Caco-2 (cell line): ENCODE measurements at regions not wholly inside any gene's neighbourhood (a gene's known extent, or its start where the extent isn't known, plus 50 kb on each side); places are given as distances from the start of the nearest gene placed in this dataset.

Source experiments
- BruUV-seq: library from RNA; stranded (reverse); fragments of 400-500 nt; replicated peaks from 2 replicates; lab custom pipeline; 2021; lab: Mats Ljungman, UMichigan
- CTCF ChIA-PET: fragments of 300-600 bp; sonication (Branson Sonifier 250); formaldehyde crosslinking; loops from one replicate; lab custom pipeline; 2022; ENCODE audit warnings: antibody characterized with exemption; lab: Charles Lee
- POLR2A ChIA-PET: fragments of 300-600 bp; sonication (Branson Sonifier 250); formaldehyde crosslinking; loops from one replicate; lab custom pipeline; 2022; ENCODE audit warnings: antibody characterized with exemption; lab: Charles Lee
- DNase-seq, 2 experiments: peaks; one replicate each; pipeline versions ENCODE4 v3.0.0 to v3.0.0-alpha.2; 2020 to 2022
- H3K27me3 ChIP-seq: replicated peaks from 2 replicates; pipeline ENCODE4 v1.6.0; 2011; ENCODE audit warnings: low read length; ENCODE audit not compliant: control insufficient read depth, insufficient read depth
- H3K36me3 ChIP-seq: 2 replicates; pipeline ENCODE4 v1.5.1; 2011; ENCODE audit warnings: low read length; ENCODE audit not compliant: control insufficient read depth, insufficient read depth
- H3K4me1 ChIP-seq: fragments of 250-450 bp; sonication (Bioruptor Pico); 2 replicates; pipeline ENCODE4 v1.5.1; 2020; ENCODE audit warnings: mild to moderate bottlenecking
- H3K4me3 ChIP-seq: 2 replicates; pipeline ENCODE4 v1.5.1; 2011; ENCODE audit warnings: low read depth, mild to moderate bottlenecking, control low read depth, low read length
- H3K9me3 ChIP-seq: fragments of 250-450 bp; sonication (Bioruptor Pico); 2 replicates; pipeline ENCODE4 v1.5.1; 2020; ENCODE audit warnings: mild to moderate bottlenecking, moderate library complexity
- H3K27ac Mint-ChIP-seq: one replicate; pipeline ENCODE4 v1.8.0; 2022; ENCODE audit warnings: mixed read lengths; ENCODE audit not compliant: unreplicated experiment
- H3K27me3 Mint-ChIP-seq: one replicate; pipeline ENCODE4 v1.8.0; 2022; ENCODE audit warnings: mixed read lengths; ENCODE audit not compliant: insufficient read depth, unreplicated experiment
- H3K36me3 Mint-ChIP-seq: one replicate; pipeline ENCODE4 v1.8.0; 2022; ENCODE audit warnings: mild to moderate bottlenecking, mixed read lengths; ENCODE audit not compliant: insufficient read depth, unreplicated experiment
- H3K4me1 Mint-ChIP-seq: one replicate; pipeline ENCODE4 v1.8.0; 2022; ENCODE audit warnings: low read depth, mixed read lengths; ENCODE audit not compliant: unreplicated experiment
- H3K4me3 Mint-ChIP-seq: one replicate; pipeline ENCODE4 v1.8.0; 2022; ENCODE audit warnings: mild to moderate bottlenecking, moderate library complexity, mixed read lengths; ENCODE audit not compliant: unreplicated experiment
- H3K9me3 Mint-ChIP-seq: one replicate; pipeline ENCODE4 v1.8.0; 2022; ENCODE audit warnings: mixed read lengths; ENCODE audit not compliant: unreplicated experiment
- CTCF ChIP-seq, 2 experiments: fragments of 200-600 bp in 1 of 2; IDR thresholded peaks; 1 replicate in 1 of 2; 2 replicates in 1 of 2; pipeline versions ENCODE4 v1.5.1 to v1.8.0; 2011 to 2022; ENCODE audit warnings: antibody characterized with exemption in 1 of 2, control low read depth in 1 of 2, inconsistent platforms in 1 of 2, low read depth in 1 of 2, low read length in 1 of 2, mild to moderate bottlenecking in 1 of 2, moderate library complexity in 1 of 2; ENCODE audit not compliant: insufficient read depth in 1 of 2, severe bottlenecking in 1 of 2, unreplicated experiment in 1 of 2
- intact Hi-C: fragments of 100-400 bp; cut with micrococcal nuclease; formaldehyde crosslinking; loops from one replicate; pipeline ENCODE4 v1.10.0; 2022; ENCODE audit not compliant: unreplicated experiment

- DNase-seq = no peak
- intact Hi-C loops = no loop called here
- Mint-ChIP-seq H3K36me3 (no peaks in the 10 kb centered on the region), H3K27ac (no peak overlapping the region), H3K9me3 (no peaks in the 10 kb centered on the region), H3K4me3 (no peak overlapping the region), H3K27me3 (peaks cover 14% of the 10 kb centered on the region), H3K4me1 (no peaks in the 10 kb centered on the region)
- Histone ChIP-seq H3K36me3 (no peaks in the 10 kb centered on the region), H3K4me3 (no peak overlapping the region), H3K9me3 (no peaks in the 10 kb centered on the region), H3K4me1 (no peaks in the 10 kb centered on the region), H3K27me3 (no peaks in the 10 kb centered on the region; the same call in 1 of the 2 replicates)
- ChIA-PET POLR2A (no interaction called here), CTCF (no interaction called here)
- no peak for TF ChIP-seq CTCF (IDR thresholded peaks at IDR 0.05; ENCODE audit: insufficient read depth in 1 of 2, low read depth in 1 of 2, low read length in 1 of 2, severe bottlenecking in 1 of 2, unreplicated experiment in 1 of 2)
- no TSS peak for BruUV-seq
These were observed 499.5 kb upstream of the PSMD7 start for GRCh38 chr16:73797115-73797514.

- no peaks in the 10 kb centered on the region for H3K4me1 ChIP-seq
- CTCF ChIA-PET = no interaction called here
- DNase-seq = no peak
- H3K4me3 ChIP-seq = no peak overlapping the region
- POLR2A ChIA-PET = no interaction called here
- Mint-ChIP-seq H3K4me1 (no peaks in the 10 kb centered on the region), H3K27me3 (peaks cover 14% of the 10 kb centered on the region), H3K36me3 (no peaks in the 10 kb centered on the region), H3K9me3 (no peaks in the 10 kb centered on the region), H3K4me3 (no peak overlapping the region), H3K27ac (no peak overlapping the region)
- intact Hi-C loops = no loop called here
- no TSS peak for BruUV-seq
- no peaks in the 10 kb centered on the region for H3K36me3 ChIP-seq
- no peaks in the 10 kb centered on the region for H3K9me3 ChIP-seq
- TF ChIP-seq CTCF (IDR thresholded peaks at IDR 0.05; ENCODE audit: insufficient read depth in 1 of 2, low read depth in 1 of 2, low read length in 1 of 2, severe bottlenecking in 1 of 2, unreplicated experiment in 1 of 2) = no peak
- H3K27me3 ChIP-seq = no peaks in the 10 kb centered on the region; the same call in 1 of the 2 replicates
These were observed 500.4 kb upstream of the PSMD7 start for GRCh38 chr16:73796241-73796640.

- no peaks in the 10 kb centered on the region for H3K9me3 Mint-ChIP-seq
- no peak for DNase-seq
- CTCF ChIA-PET = no interaction called here
- no peaks in the 10 kb centered on the region for H3K9me3 ChIP-seq
- no peak overlapping the region for H3K4me3 ChIP-seq
- no peaks in the 10 kb centered on the region for H3K4me1 ChIP-seq
- H3K27me3 Mint-ChIP-seq = peaks cover 8% of the 10 kb centered on the region
- H3K27ac Mint-ChIP-seq = no peak overlapping the region
- no peaks in the 10 kb centered on the region for H3K4me1 Mint-ChIP-seq
- POLR2A ChIA-PET = no interaction called here
- H3K4me3 Mint-ChIP-seq = no peak overlapping the region
- no peaks in the 10 kb centered on the region for H3K36me3 Mint-ChIP-seq
- TF ChIP-seq CTCF (IDR thresholded peaks at IDR 0.05; ENCODE audit: insufficient read depth in 1 of 2, low read depth in 1 of 2, low read length in 1 of 2, severe bottlenecking in 1 of 2, unreplicated experiment in 1 of 2) = no peak
- H3K27me3 ChIP-seq = no peaks in the 10 kb centered on the region; the same call in 1 of the 2 replicates
- intact Hi-C loops = no loop called here
- H3K36me3 ChIP-seq = no peaks in the 10 kb centered on the region
- no TSS peak for BruUV-seq
These were observed 501.6 kb upstream of the PSMD7 start for GRCh38 chr16:73794994-73795393.
